ENCODE measurements at regions not wholly inside any gene's neighbourhood (a gene's known extent, or its start where the extent isn't known, plus 50 kb on each side); places are given as distances from the start of the nearest gene placed in this dataset.

- TF ChIP-seq EP300 (IDR thresholded peaks at IDR 0.05) (no peak), CTCF (IDR thresholded peaks at IDR 0.05) (no peak)
Observed at GRCh38 chr15:46496491-46497115, 861.8 kb downstream of the SQOR start.
